ENCODE measurements at regions not wholly inside any gene's neighbourhood (a gene's known extent, or its start where the extent isn't known, plus 50 kb on each side); places are given as distances from the start of the nearest gene placed in this dataset.

DNA sequence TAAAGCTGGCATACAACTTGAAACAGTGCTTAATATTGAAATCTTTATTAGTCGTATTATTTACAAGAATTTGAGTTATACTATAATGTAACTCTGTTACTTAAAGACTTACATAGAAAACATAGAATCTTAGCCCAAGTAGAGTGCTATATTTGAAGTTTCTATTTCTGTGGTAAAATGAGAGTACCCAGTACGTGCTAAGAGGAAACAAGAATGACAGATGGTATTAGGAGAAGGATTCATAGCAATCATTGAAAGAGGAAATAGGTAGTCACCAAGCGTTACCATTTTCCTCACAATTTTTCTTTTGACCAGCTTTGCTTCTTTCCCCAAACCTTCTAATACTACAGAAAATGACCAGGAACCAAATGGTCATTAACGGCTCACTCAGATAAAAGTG lies 412.1 kb upstream of the GRIA3 start:
- no peak for DNase-seq (ENCODE audit: low read depth)

DNA sequence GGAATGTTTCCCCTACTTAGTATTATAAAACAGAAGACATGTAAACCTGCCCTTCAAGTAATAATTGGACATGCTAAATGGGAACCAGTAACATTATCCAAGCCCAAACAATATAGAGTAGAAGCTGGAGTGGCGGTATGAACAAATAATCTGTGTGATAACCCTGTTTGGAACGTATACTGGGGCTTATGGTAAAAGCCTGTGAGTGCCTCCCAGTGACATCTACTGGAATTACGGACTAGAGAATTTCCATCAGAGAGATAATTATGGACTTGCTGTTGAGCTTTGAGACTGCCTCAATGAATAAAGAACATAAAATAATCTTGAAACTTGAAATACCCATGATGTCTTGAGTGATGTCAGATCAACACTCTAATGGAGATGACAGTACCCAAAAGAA lies 406.3 kb upstream of the GRIA3 start:
- no peak for DNase-seq (ENCODE audit: low read depth)

DNA sequence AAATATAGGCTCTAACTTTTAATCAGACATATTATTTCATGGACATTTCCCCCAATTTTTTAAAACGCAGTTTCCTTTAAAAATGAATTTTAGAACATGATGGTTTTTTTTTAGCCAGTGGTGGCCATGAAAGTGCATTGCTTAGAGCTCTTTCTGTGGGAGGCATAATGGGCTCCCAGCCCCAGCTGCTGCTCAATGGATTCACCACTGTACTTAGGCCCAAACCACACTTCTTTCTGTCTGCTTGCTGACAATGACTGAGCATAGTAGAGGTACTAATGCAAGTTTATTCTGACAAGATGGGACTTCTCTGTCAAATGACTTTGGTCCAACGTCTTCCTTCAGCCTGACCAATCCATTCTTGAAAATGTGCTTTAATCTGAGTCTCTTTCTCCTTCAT lies 400.2 kb upstream of the GRIA3 start:
- no peak for DNase-seq (ENCODE audit: low read depth)

DNA sequence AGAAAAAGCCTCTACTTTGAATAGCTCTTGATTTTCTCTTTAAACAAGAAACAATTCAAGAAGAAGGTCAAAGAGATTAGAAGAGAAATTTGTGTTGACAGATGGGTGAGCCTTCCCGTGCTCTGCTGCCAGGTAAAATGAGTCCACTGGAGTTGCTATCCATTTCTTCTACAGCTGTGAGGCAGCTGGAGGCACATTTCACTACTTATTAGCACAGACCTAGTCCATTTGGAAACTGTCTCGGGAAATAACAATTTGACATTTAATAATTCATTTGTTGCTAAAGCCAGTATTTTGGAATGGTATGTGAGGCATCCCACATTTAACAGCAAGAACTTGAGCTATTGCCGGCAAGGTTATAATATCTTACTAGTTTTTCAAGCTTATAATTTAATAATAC lies 396.8 kb upstream of the GRIA3 start:
- no peak for DNase-seq (ENCODE audit: low read depth)

DNA sequence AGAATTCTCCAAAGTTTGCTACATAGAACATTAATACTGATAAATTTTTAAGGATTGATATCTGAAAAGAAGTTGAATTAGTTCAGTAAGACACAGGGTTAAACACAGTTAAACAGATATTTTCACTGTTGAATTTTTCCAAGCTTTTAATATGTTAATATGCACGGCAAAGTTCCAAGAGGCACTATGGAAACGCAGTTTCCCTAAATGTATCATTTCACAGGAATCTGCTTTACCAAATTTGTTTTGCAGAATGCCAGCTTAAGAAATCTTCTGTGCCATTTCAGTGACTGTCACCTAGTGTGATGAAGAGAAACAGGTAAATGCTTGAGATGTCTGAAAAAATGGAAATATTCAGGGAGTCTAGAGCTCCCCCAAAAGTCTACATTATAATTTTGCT lies 395.9 kb upstream of the GRIA3 start:
- DNase-seq (ENCODE audit: low read depth): no peak

DNA sequence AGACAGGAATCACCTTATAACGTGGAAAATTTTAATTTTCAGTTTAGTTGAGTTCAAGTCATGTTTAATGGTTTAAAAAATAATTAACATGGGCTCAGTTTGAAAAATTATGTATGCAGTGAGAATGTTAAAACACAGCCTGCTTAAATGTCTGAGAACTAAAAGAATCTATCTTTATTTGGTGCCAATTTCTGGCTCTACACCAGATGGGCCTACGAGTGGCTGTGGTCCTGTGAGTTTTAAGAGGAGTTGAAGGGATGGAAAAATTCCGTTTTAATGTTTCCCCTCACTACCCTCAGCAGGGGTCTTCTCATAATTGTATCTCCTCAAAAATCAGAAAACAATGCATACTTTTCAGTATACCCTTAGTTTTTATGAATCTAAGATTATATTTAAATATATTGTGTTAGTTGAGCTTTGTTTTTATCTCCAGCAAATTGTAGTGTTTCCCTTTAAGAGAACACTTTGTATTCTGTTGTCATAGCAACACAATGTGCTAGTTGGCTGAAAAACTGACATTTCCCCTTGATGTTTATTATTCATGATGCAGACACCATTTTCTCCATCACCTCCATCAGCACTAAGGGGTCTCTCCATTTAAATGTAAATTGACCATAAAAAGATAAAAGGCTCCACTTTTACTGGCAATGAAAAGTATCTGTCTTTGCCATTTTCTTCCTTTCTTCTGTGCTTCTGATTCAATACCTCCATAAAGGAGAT lies 393.5 kb upstream of the GRIA3 start:
- no peak for DNase-seq (ENCODE audit: low read depth)

DNA sequence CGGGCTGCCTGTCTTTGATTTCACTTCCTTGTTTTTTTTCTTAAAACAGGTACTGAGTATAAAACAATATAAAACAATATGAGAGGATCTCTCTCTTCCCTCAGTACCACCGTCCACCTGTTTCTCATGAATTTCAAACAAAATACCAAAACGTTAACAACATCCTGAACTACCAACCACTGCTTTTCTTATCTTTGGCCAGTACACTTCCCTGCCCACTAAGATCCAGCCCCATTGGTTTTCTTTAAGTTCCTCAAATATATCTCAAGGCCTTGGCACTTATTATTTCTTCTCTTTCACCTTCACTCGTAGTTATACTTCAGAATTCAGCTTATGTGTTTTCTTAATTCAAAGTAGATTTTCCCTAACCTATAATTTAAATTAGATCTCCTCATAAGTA lies 370.2 kb upstream of the GRIA3 start:
- no peak for DNase-seq (ENCODE audit: low read depth)

DNA sequence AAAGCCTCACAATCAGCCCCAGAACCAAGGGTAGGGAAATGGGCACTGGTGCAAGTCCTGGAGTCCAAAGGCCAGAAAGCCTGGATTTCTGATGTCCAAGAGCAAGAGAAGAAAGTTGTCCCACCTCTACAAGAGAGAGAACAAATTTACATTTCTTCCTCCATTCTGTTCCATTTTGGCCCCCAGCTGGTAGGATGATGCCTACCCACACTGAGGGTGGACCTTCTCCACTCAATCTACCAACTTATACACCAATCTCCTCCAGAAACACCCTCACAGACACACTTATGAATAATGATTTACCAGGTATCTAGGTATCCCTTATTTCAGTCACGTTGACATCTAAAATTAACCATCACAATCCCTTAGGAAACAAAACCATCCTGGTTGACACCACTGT lies 367.8 kb upstream of the GRIA3 start:
- DNase-seq (ENCODE audit: low read depth): no peak

DNA sequence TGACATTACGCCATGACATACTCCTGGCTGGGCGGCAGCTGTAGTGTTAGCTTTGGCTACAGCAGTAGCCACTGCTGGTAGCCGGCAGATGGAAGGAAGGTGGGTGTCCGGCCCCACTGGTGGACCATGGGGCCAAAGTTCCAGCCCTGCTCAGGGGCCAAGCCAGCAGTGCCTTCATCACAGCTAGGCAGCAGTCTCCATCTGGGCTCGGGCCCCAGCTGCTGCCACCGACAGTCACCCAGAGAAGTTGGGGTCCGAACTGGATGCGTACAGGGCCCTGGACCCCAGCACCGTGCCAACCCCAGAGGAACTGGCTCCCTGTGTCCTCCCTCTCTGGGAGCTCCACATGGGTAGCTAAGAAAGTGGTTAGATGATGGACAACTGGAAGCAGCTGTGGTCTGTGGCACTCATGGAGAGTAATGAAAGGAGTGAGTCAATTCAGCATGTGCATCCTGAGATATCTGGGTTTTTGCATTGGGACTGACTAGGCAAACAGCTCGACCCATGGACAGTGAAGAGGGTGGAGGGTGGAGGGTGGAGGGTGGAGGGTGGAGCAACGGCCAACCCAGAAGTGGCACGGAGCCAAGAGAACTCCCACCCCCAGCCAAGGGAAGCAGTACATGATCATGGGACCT lies 366.6 kb upstream of the GRIA3 start:
- no peak for DNase-seq (ENCODE audit: low read depth)

DNA sequence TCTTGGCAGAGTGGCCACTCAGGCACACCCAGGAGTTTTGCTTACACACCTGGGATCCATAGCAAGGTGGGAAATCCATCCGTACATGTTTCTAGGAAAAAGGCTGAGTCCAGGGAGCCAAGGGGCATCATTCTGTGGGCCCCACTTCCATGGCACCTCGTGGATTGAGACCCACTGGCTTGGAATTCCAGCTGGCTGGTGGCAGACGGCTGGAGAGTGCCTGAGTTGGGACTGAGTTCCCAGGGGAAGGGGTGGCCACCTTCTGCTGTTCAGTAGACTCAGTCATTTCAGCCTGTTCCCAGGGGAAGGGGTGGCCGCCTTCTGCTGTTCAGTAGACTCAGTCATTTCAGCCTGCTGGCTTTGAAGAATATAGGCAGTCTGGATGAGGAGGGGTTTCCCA lies 366.0 kb upstream of the GRIA3 start:
- no peak for DNase-seq (ENCODE audit: low read depth)

DNA sequence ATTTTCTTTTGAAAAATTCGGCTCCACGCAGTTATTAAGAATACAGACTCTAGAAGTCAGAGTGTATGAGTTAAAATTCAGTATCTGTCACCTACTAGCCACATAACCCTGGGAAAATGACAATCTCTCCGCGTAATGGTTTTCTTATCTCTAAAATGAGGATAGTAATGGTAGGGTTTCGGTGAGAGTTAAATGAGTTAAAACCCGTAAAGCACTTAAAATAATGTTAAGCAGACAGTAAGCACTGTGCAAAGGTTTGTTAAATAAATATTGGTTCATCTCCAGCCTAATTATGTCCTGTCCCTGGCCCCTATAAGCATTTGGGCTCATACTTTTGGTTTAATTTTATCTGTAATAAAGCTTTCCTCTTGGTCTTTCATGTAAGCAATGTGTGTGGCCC lies 350.8 kb upstream of the GRIA3 start:
- no peak for DNase-seq (ENCODE audit: low read depth)

DNA sequence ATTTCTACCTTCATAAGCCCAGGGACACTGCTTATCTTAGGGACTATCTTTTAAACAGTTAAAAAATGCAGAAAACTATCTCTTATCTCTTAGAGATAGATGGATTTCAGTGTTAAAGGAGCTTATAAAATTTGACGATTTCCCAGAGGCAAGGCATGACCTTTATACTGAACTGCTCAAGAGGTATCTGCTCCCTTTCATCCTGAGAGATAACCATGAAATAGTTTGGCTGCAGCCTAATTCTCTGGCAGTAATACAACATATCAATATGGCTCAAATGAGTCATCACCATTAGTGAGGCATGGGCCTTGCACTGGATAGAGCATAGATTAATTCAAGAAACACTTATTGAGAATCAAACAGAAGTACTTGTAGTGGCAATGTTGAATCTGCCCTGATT lies 348.2 kb upstream of the GRIA3 start:
- DNase-seq (ENCODE audit: low read depth): no peak

DNA sequence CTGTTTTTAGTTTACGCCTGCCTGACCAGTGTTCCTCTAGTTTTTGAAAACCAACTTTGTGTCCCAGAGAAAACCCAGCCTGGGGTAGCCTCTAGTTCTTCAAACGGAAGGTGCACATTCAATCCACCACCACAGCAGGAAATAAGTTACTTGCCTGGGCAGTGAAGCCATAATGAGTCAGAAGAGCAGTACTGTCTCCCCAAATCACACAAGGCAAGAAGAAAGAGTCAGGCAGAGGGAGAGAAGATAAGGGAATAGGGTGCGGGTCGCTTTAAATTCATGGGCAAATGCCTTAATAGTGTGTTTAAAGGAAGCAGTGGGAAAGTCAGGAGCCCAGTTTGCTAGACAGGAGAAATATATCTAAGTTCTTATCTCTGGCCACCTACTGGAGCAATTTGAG lies 333.8 kb upstream of the GRIA3 start:
- DNase-seq (ENCODE audit: low read depth): no peak

DNA sequence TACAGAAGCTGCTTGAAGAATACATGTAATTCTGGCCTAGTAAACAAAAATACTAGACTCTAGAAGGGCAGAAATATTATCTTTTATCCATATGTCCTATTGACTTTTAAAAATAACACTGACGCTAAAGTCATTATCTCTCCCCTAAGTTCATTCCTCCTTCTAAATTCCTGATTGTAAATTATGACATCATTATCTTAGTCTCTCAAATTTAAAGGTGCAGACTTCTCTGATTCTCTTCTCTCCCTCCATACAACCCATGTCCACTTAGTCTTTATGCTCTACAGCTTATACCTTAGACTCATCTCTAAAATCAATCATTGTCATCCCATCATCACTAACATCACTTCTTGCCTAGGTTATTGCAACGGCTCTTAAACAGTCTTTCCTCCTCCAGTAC lies 327.9 kb upstream of the GRIA3 start:
- no peak for DNase-seq (ENCODE audit: low read depth)

DNA sequence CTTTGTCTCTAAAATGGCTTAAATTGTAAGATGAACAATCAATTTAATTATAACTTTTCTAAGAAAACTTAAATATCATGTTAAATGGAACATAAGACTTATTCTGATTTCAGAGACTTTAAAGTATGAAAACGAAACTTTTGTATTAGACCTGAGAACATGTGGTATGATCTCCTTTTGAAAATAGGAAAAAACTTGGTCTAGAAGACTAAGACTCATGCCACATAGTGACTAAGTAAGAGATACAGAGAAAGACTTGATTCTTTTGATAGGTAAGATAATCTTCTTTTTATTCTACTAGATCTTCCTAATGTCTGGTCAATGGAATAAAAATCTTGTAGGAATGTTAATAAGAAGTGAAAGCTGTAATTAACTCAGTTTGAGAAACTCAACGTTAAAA lies 326.3 kb upstream of the GRIA3 start:
- no peak for DNase-seq (ENCODE audit: low read depth)

DNA sequence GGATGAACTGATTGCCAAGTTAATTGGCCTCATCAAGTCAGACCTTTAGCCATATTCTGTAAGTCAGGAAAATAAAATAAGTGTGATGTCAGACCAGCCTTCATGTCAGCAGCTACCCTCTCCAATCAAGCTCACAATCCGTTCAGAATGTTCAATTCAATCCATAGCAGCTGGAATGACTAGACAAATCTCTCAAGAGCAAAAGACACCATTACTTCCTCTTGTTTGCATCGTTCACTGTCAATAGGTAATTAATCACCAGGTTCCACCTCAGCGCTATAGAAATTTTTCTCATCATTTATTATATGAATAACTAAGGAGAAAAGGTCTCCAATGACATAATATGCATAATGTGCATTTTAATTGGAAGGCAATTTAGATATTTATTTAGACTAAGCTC lies 321.0 kb upstream of the GRIA3 start:
- DNase-seq (ENCODE audit: low read depth): no peak

DNA sequence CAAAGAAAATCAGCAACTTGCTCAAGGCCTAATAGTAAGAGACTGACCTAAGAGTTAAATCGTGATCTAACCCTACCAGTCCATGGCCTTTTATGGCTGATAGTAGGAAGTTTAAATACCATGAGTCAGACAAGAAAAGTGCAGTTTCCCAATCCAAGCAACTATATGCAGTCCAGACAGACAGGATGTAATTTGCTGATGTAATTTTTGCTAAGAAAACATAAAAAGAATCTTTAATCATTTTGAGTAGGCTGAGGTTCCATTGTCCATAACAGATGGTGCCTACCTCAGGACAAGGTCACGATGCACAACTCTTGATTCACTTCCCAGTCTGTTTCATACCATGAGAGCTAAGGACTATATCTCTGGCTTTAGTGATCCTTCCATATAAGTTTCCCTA lies 317.5 kb upstream of the GRIA3 start:
- DNase-seq (ENCODE audit: low read depth): no peak

DNA sequence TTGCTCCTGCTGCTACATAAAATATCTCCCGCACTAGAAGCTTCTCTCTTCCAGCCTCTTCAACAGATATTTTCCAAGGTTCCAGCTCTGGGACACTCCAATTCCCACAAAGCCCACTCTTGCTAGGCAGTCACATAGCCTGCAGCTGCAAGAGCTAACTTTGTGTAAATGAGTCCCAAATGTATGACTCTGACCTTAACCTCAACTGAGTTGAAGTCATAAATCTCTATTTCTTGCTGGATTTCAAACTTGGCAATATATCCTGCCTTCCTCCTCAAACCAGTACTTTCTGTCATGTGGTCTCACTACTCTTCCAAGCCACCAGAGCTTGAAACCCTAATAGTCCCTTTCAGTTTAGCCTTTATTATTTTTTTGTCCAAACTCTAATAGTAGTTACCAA lies 315.4 kb upstream of the GRIA3 start:
- no peak for DNase-seq (ENCODE audit: low read depth)

DNA sequence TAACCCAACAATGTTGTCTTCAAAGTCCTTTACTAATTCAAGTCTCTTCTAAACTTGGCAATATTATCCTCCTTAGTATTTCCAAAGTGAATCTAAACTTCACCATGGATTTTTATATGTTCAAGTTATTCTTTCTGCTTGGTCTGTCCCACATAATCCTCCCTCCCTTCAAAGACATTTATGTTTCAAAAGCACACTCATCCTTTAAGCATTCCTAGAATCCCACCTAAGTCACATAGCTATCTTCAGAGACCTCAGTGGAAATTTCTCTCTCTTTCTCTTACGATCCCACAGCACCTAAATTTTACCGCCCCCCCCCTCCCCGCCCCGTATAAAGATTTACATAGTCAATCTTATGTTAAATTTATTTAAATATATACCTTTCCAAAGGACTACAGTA lies 314.9 kb upstream of the GRIA3 start:
- no peak for DNase-seq (ENCODE audit: low read depth)

DNA sequence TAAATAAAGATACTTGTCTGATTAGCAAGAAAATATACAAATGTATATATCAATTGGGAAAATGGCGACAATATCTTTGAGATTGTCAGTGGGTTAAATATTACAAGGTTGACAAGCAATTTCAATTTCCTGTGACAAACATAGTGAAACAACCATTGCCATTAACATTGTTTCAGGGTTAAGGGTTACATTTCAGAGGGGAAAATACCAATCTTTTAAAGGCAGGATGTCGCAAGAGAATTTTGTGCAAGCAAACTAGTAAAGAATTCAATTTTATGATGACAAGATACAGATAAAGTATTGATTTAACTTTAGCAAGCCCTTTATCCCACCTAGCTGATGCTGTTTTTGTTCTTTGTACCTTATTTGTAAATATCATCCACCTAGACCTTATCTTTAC lies 305.8 kb upstream of the GRIA3 start:
- DNase-seq (ENCODE audit: low read depth): no peak

DNA sequence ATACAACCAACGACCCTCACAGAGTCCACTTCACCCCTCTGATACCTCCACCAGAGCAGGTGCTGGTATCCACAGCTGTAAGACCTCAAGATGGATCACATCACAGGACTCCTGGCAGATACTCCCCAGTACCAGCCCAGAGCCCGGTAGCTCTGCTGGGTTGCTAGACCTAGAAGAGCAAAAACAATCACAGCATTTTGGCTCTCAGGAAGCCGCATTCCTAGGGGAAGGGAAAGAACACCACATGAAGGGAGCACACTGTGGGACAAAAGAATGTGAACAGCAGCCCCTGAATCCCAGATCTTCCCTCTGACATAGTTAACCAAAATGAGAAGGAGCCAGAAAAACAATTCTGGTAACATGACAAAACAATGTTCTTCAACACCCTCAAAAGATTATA lies 303.1 kb upstream of the GRIA3 start:
- DNase-seq (ENCODE audit: low read depth): no peak

DNA sequence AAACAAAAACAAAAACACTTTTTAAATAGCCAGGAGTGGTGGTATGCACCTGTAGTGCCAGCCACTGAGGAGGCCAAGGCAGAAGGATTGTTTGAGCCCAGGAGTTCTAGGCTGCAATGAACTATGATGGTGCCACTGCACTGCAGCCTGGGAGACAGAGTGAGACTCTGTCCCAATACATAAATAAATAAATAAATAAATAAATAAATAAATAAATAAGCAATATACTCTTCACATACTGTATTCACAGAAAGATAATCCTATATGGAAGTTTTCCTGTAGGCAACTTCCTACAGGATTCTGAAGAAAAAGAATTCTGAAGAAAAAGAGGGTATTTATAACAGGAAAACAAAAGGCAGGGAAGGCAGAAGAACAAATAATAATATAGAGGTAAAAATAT lies 293.3 kb upstream of the GRIA3 start:
- no peak for DNase-seq (ENCODE audit: low read depth)

DNA sequence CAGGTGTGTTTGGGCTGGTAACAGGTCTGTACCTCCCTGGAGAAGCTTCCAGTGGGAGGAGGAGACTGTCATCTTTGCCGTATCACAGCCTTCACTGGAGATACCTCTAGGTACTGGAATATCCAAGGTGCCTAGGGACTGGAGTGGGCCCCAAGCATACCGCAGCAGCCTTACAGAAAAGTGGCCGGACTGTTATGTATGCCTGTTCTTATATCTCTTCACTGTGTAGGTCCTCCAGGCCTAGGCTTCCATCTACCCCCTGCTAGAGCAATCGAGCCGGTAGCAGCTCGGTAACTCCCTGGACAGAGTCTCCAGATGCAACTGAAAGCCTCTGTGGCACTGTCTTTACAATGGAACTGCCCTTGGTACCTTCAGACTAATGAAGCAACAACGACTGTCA lies 277.4 kb upstream of the GRIA3 start:
- DNase-seq (ENCODE audit: low read depth): no peak

DNA sequence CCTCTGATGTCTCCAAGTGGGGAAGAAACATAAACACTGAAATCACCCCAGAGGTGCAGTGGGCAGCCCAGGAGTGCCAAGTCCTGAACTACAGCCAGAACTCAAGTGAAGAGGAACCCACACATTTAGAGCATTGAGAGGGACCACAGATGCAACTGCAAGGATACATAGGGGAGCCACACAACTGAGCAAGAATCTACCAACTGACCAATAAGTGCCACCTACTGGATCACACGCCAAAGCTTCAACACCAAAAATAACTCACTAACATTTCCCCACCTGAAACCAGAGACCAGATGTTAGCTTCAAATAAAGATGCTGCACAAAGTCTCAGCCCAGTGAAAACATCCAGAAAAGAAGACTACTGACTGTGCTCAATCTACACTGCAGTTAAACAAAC lies 276.7 kb upstream of the GRIA3 start:
- DNase-seq (ENCODE audit: low read depth): no peak

Measured in stimulated activated CD8-positive, alpha-beta memory T cell treated with anti-CD3 and anti-CD28 coated beads, Interleukin-12 subunit alpha, Interleukin-12 subunit beta, amount 100 ng/mL, for 1 hour (primary cell).